Mesothelial cell of epicardium (in vitro differentiated cells): ENCODE measurements at regions not wholly inside any gene's neighbourhood (a gene's known extent, or its start where the extent isn't known, plus 50 kb on each side); places are given as distances from the start of the nearest gene placed in this dataset.
A peak's percentile ranks its signal among the peaks of the same experiment; 100 is the strongest.
"Not testable (repeated sequence)": the region's sequence is repeated elsewhere in the genome, so short reads cannot be mapped to it uniquely, and the experiment has no call there.

Experiments used
- DNase-seq, 2 experiments: peaks; one replicate each; pipeline ENCODE4 v3.0.0; 2021; ENCODE audit warnings: low spot score in 2 of 2; ENCODE audit not compliant: unreplicated experiment in 2 of 2
- H3K27ac Mint-ChIP-seq: 2 replicates; pipeline ENCODE4 v1.8.0; 2021; ENCODE audit warnings: mixed read lengths
- H3K27me3 Mint-ChIP-seq: 2 replicates; pipeline ENCODE4 v1.8.0; 2021; ENCODE audit warnings: low read depth, mixed read lengths
- H3K36me3 Mint-ChIP-seq: 2 replicates; pipeline ENCODE4 v1.8.0; 2021; ENCODE audit warnings: mixed read lengths
- H3K4me1 Mint-ChIP-seq: 2 replicates; pipeline ENCODE4 v1.8.0; 2021; ENCODE audit warnings: mixed read lengths
- H3K4me3 Mint-ChIP-seq: 2 replicates; pipeline ENCODE4 v1.8.0; 2021; ENCODE audit warnings: mild to moderate bottlenecking, moderate library complexity, mixed read lengths
- H3K9me3 Mint-ChIP-seq: 2 replicates; pipeline ENCODE4 v1.8.0; 2021; ENCODE audit warnings: mixed read lengths

- H3K4me1 Mint-ChIP-seq, H3K27me3 Mint-ChIP-seq, H3K27ac Mint-ChIP-seq, H3K9me3 Mint-ChIP-seq, DNase-seq, H3K4me3 Mint-ChIP-seq, H3K36me3 Mint-ChIP-seq: not testable (repeated sequence)
Measured at GRCh38 chr2:111472844-111473403, 352.2 kb downstream of the BCL2L11 start.

DNA sequence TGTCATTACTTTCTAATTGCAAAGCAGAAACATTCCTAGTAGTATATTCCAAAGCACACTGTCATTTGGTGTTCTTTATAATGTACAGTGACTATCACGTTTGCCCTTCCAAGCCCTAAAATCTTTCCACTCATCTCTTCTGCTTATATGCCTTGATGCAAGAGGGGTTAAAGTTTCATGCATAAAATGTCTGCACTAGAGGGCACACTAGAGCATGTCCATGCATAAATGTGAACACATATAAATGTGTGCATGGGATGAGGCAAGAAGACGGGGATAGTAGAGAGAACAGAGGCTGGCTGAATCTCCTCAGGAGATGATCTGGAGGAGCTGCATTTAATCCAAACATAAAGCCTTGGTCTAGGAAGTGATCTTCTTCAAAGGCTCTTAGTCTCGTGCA, 352.8 kb downstream of the BCL2L11 start:
- not testable (repeated sequence) for H3K27me3 Mint-ChIP-seq, H3K4me1 Mint-ChIP-seq, H3K4me3 Mint-ChIP-seq, H3K27ac Mint-ChIP-seq, H3K36me3 Mint-ChIP-seq, H3K9me3 Mint-ChIP-seq, DNase-seq

DNA sequence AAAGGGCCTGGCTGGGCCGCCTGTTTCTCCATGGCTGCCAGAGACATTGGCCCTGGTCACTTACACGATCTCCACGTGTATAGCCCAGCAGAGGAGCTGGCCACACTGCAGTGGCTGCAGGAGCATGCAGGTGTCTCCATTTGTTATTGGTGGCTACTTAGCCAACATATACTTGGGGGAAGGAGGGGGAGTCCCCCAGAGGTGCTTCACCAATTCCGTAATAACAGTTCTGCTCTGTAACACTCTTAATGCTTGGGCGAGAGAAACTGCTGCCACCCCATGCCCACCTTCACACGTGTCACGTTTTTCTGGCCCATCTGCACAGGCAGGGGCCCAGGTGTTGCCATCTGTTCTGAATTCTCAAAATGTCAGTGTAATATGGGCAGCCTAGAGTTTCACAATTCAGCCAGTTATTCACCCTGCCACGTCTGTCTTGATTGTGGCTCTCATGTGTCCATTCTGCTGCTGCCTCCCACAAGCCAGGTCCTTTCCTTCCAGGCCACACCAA, 353.5 kb downstream of the BCL2L11 start:
- DNase-seq, H3K9me3 Mint-ChIP-seq, H3K36me3 Mint-ChIP-seq, H3K27ac Mint-ChIP-seq, H3K4me1 Mint-ChIP-seq, H3K27me3 Mint-ChIP-seq, H3K4me3 Mint-ChIP-seq: not testable (repeated sequence)

GRCh38 chr2:111478335-111478734, 357.6 kb downstream of the BCL2L11 start:
- H3K4me1 Mint-ChIP-seq, H3K27me3 Mint-ChIP-seq, H3K36me3 Mint-ChIP-seq, H3K9me3 Mint-ChIP-seq, H3K27ac Mint-ChIP-seq, DNase-seq, H3K4me3 Mint-ChIP-seq: not testable (repeated sequence)

- H3K36me3 Mint-ChIP-seq, H3K4me1 Mint-ChIP-seq, H3K27ac Mint-ChIP-seq, H3K9me3 Mint-ChIP-seq, DNase-seq, H3K4me3 Mint-ChIP-seq, H3K27me3 Mint-ChIP-seq: not testable (repeated sequence)
Measured at GRCh38 chr2:111478871-111479318, 358.2 kb downstream of the BCL2L11 start.

- not testable (repeated sequence) for DNase-seq, H3K4me1 Mint-ChIP-seq, H3K4me3 Mint-ChIP-seq, H3K27me3 Mint-ChIP-seq, H3K9me3 Mint-ChIP-seq, H3K36me3 Mint-ChIP-seq, H3K27ac Mint-ChIP-seq
Measured at GRCh38 chr2:111480016-111480625, 359.4 kb downstream of the BCL2L11 start.

DNA sequence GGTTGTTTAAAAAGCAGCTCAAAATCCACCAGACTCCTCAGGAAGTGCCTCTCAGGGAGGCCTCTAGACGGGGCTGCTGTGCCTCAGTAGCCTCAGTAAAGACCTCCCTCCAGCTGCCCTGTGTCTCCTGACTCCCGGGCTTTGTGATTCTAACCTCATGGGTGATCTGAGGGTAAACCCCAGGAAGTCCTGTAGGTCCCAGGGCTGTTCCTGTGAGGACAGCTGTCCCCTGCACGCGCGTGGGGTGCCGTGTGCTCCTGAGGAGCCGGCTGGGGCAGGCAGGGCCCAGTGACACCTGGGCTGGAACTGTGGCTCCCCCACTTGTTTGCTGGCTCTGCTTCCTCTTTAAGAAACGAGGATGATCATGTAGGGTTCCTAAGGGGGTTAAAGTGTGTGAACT, 359.9 kb downstream of the BCL2L11 start:
- not testable (repeated sequence) for H3K4me3 Mint-ChIP-seq, H3K9me3 Mint-ChIP-seq, DNase-seq, H3K27me3 Mint-ChIP-seq, H3K4me1 Mint-ChIP-seq, H3K36me3 Mint-ChIP-seq
- H3K27ac Mint-ChIP-seq, result peak overlapping the region; percentile 34

- not testable (repeated sequence) for H3K27me3 Mint-ChIP-seq, H3K36me3 Mint-ChIP-seq, H3K4me3 Mint-ChIP-seq, H3K9me3 Mint-ChIP-seq, DNase-seq, H3K27ac Mint-ChIP-seq, H3K4me1 Mint-ChIP-seq
Measured at GRCh38 chr2:111481219-111481618, 360.5 kb downstream of the BCL2L11 start.

GRCh38 chr2:111482987-111483679, 362.4 kb downstream of the BCL2L11 start:
- not testable (repeated sequence) for H3K27ac Mint-ChIP-seq, DNase-seq, H3K36me3 Mint-ChIP-seq, H3K27me3 Mint-ChIP-seq, H3K9me3 Mint-ChIP-seq, H3K4me3 Mint-ChIP-seq, H3K4me1 Mint-ChIP-seq

DNA sequence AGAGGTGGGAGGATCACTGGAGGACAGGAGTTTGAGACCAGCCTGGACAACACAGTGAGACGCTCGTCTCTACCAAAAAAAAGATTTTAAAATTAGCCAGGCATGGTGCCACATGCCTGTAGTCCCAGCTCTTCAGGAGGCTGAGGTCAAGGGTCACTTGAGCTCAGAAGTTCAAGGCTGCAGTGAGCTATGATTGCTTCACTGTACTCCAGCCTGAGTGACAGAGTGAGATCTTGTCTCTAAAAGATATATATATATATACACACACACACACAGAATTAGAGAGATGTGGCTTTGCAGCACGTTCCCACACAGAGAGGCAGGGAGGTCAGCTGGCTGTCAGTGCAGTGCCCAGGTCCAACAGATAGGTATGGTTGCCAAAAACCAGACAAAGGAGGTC, 363.4 kb downstream of the BCL2L11 start:
- not testable (repeated sequence) for H3K4me3 Mint-ChIP-seq, H3K9me3 Mint-ChIP-seq, H3K4me1 Mint-ChIP-seq, H3K27ac Mint-ChIP-seq, DNase-seq, H3K27me3 Mint-ChIP-seq, H3K36me3 Mint-ChIP-seq

- H3K27ac Mint-ChIP-seq, H3K36me3 Mint-ChIP-seq, H3K9me3 Mint-ChIP-seq, H3K4me1 Mint-ChIP-seq, H3K4me3 Mint-ChIP-seq, DNase-seq, H3K27me3 Mint-ChIP-seq: not testable (repeated sequence)
Measured at GRCh38 chr2:111485895-111486294, 365.2 kb downstream of the BCL2L11 start.

- H3K27me3 Mint-ChIP-seq, H3K9me3 Mint-ChIP-seq, H3K36me3 Mint-ChIP-seq, DNase-seq, H3K4me1 Mint-ChIP-seq, H3K4me3 Mint-ChIP-seq, H3K27ac Mint-ChIP-seq: not testable (repeated sequence)
Measured at GRCh38 chr2:111488451-111488850, 367.7 kb downstream of the BCL2L11 start.

- not testable (repeated sequence) for H3K36me3 Mint-ChIP-seq, DNase-seq, H3K4me3 Mint-ChIP-seq, H3K27me3 Mint-ChIP-seq, H3K9me3 Mint-ChIP-seq, H3K4me1 Mint-ChIP-seq, H3K27ac Mint-ChIP-seq
Measured at GRCh38 chr2:111489460-111489859, 368.7 kb downstream of the BCL2L11 start.

DNA sequence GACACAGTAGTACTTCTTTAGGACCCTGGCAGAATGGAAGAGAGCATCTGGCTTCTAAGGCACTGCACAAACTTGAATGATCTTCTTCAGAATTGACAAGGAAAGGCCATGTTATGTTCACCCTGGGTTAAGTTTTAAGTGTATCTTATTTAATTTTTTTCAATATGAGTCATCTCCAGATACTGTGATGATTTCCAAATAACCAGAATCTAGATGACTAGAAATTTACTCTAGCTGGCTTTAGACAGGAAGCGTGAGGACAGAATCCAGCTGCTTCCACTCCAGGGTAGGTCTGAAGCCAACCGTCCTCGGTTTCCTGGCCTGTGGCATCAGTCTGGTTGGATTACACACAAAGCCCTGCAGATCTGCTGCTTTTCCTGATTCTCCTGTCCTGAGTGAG, 370.5 kb downstream of the BCL2L11 start:
- H3K27me3 Mint-ChIP-seq, H3K27ac Mint-ChIP-seq, H3K9me3 Mint-ChIP-seq, H3K4me3 Mint-ChIP-seq, DNase-seq, H3K4me1 Mint-ChIP-seq, H3K36me3 Mint-ChIP-seq: not testable (repeated sequence)
